ENCODE measurements at regions not wholly inside any gene's neighbourhood (a gene's known extent, or its start where the extent isn't known, plus 50 kb on each side); places are given as distances from the start of the nearest gene placed in this dataset.

GRCh38 chrX:5823903-5824302 lies 404.8 kb downstream of the NLGN4X start:
- no peak for TF ChIP-seq POLR2A (IDR thresholded peaks at IDR 0.05; ENCODE audit: low read depth, low read length)
- no peak for TF ChIP-seq POLR2AphosphoS5 (IDR thresholded peaks at IDR 0.05; ENCODE audit: low read depth, low read length)

Data from GM12891 (cell line).